Occipital lobe (tissue), 1 donor: ENCODE measurements at regions not wholly inside any gene's neighbourhood (a gene's known extent, or its start where the extent isn't known, plus 50 kb on each side); places are given as distances from the start of the nearest gene placed in this dataset. TPM values are rescaled to one million over a fixed set of nuclear protein-coding genes. Genes with fewer than 3 reads are reported as not detected.

Source experiments
- small RNA-seq: library from RNA; depleted of rRNA; stranded (forward); fragments of <200 nt; gene quantifications from one replicate; pipeline ENCODE3, GENCODE V24; 2014

Small RNA genes in the stretch of these regions (small RNA-seq; reads per million reads assigned to genes)
- gene GNG5P5 (not detected), gene RN7SL700P (not detected)
